ENCODE measurements at regions not wholly inside any gene's neighbourhood (a gene's known extent, or its start where the extent isn't known, plus 50 kb on each side); places are given as distances from the start of the nearest gene placed in this dataset.

DNA sequence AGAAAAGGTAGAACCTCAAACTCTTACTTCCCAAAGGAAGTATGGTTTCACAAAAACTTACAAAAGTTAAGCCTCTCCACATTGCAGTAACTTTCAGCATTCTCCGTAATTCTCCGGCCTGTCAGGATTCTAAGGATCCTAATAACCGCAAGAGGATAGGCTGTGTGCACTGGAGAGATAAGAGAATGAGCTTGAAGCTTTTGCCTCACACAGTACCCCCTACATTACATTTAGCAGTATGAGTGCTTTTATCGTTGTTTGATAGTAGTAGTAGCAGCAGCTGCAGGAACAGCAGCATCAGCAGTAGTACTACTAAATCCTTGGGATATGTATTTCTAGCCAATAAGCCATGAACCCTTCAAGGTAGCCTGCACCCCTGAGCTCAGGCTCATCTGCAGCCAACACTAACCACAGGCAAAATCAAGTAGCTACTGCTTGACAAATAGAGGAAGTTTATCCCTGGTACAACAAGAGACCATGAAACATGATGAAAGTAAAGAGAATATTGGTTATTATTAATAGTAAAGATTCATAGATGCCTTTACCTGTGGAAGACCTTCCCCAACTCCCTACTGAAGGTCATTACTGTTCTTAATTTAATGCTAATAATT is 222.6 kb upstream of the CNTNAP2 start (continued):
- TF ChIP-seq ESRRA (IDR thresholded peaks at IDR 0.05; ENCODE audit: borderline replicate concordance, low read depth) (peak; percentile 88; the same call in 1 of the 2 replicates), SMAD4 (CRISPR knock-in tag; conservative IDR thresholded peaks at IDR 0.05) (peak; percentile 39; the same call in 1 of the 2 replicates), CHD4 (IDR thresholded peaks at IDR 0.05; ENCODE audit: insufficient read depth, insufficient replicate concordance, low read depth, low read length, poor library complexity, severe bottlenecking) (no peak), NCOA2 (IDR thresholded peaks at IDR 0.05; ENCODE audit: partially characterized antibody in 2 of 2) (no peak), ARNT (IDR thresholded peaks at IDR 0.05) (0 out of 4 replicates have a peak, but pooled peaks of 1 of the 2 experiments have one; percentile 50), NRF1 (conservative IDR thresholded peaks at IDR 0.05 in 1 of 2, IDR thresholded peaks at IDR 0.05 in 1 of 2) (no peak), CBFB (CRISPR knock-in tag; IDR thresholded peaks at IDR 0.05) (no peak), PHF21A (IDR thresholded peaks at IDR 0.05; ENCODE audit: borderline replicate concordance, low read depth) (no peak), GABPA (tag; conservative IDR thresholded peaks at IDR 0.05; ENCODE audit: low read depth) (no peak), LEF1 (IDR thresholded peaks at IDR 0.05) (peak; percentile 20; the same call in 1 of the 2 replicates), CBFA2T2 (conservative IDR thresholded peaks at IDR 0.05) (peak; percentile 81), SMAD3 (CRISPR knock-in tag; conservative IDR thresholded peaks at IDR 0.05) (no peak), KLF16 (IDR thresholded peaks at IDR 0.05) (peak; percentile 53), RNF2 (IDR thresholded peaks at IDR 0.05) (peak; percentile 34; the same call in 1 of the 2 replicates), DPF2 (IDR thresholded peaks at IDR 0.05) (peak; percentile 92), KLF10 (CRISPR knock-in tag; IDR thresholded peaks at IDR 0.05) (no peak), RAD51 (IDR thresholded peaks at IDR 0.05; ENCODE audit: borderline replicate concordance, low read depth) (no peak), ADNP (tag; IDR thresholded peaks at IDR 0.05) (0 out of 2 replicates have a peak, but pooled peaks have one; percentile 5), CREB1 (IDR thresholded peaks at IDR 0.05) (0 out of 2 replicates have a peak, but pooled peaks have one; percentile 16), CREB1 (CRISPR knock-in tag; IDR thresholded peaks at IDR 0.05) (no peak), CEBPG (CRISPR knock-in tag; IDR thresholded peaks at IDR 0.05) (no peak; the same call in 1 of the 2 replicates), CEBPG (tag; conservative IDR thresholded peaks at IDR 0.05 in 1 of 2, IDR thresholded peaks at IDR 0.05 in 1 of 2) (peak in 1 of 2 experiments; percentile 70; a peak in 2 of 4 replicates), CBFA2T3 (IDR thresholded peaks at IDR 0.05) (peak; percentile 91)
- TF ChIP-seq, protein P1, sequence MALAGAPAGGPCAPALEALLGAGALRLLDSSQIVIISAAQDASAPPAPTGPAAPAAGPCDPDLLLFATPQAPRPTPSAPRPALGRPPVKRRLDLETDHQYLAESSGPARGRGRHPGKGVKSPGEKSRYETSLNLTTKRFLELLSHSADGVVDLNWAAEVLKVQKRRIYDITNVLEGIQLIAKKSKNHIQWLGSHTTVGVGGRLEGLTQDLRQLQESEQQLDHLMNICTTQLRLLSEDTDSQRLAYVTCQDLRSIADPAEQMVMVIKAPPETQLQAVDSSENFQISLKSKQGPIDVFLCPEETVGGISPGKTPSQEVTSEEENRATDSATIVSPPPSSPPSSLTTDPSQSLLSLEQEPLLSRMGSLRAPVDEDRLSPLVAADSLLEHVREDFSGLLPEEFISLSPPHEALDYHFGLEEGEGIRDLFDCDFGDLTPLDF (CRISPR knock-in tag; IDR thresholded peaks at IDR 0.05) = no peak
- TF ChIP-seq, protein P2, sequence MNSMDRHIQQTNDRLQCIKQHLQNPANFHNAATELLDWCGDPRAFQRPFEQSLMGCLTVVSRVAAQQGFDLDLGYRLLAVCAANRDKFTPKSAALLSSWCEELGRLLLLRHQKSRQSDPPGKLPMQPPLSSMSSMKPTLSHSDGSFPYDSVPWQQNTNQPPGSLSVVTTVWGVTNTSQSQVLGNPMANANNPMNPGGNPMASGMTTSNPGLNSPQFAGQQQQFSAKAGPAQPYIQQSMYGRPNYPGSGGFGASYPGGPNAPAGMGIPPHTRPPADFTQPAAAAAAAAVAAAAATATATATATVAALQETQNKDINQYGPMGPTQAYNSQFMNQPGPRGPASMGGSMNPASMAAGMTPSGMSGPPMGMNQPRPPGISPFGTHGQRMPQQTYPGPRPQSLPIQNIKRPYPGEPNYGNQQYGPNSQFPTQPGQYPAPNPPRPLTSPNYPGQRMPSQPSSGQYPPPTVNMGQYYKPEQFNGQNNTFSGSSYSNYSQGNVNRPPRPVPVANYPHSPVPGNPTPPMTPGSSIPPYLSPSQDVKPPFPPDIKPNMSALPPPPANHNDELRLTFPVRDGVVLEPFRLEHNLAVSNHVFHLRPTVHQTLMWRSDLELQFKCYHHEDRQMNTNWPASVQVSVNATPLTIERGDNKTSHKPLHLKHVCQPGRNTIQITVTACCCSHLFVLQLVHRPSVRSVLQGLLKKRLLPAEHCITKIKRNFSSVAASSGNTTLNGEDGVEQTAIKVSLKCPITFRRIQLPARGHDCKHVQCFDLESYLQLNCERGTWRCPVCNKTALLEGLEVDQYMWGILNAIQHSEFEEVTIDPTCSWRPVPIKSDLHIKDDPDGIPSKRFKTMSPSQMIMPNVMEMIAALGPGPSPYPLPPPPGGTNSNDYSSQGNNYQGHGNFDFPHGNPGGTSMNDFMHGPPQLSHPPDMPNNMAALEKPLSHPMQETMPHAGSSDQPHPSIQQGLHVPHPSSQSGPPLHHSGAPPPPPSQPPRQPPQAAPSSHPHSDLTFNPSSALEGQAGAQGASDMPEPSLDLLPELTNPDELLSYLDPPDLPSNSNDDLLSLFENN (IDR thresholded peaks at IDR 0.05; ENCODE audit: low read depth in 2 of 2, low read length in 2 of 2) = peak in 1 of 2 experiments; percentile 68; a peak in 2 of 4 replicates

Data from K562 (cell line).